ENCODE measurements at regions not wholly inside any gene's neighbourhood (a gene's known extent, or its start where the extent isn't known, plus 50 kb on each side); places are given as distances from the start of the nearest gene placed in this dataset.

DNA sequence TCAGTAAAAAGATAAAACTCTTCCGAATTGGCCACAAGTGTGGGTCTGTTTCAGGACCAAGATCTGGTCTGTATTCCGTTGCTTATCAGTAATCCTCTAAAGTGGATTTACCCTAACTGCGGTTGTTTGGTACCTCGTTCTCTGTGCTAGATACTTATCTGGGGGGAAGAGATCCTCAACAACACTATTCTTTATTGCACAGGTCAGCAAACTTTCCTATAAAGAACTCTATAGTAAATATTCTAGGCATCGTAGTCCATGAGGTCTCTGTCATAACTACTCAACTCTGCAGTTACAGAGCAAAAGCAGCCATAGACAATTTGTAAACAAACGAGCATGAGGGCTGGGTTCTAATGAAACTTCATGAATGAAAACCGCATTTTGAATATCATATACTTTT, 335.8 kb upstream of the KIF2A start:
- Histone ChIP-seq H3K27ac (ENCODE audit: low read depth in 1 of 2, low read length in 2 of 2) (no peak overlapping the region), H3K9me3 (ENCODE audit: control insufficient read depth in 4 of 4, low read length in 3 of 4) (no peaks in the 10 kb centered on the region), H3K36me3 (ENCODE audit: control insufficient read depth in 4 of 4, insufficient read depth in 3 of 4, low read depth in 1 of 4, low read length in 3 of 4) (no peaks in the 10 kb centered on the region), H3K4me3 (ENCODE audit: low read depth in 1 of 3, low read length in 3 of 3) (no peak overlapping the region), H3K27me3 (ENCODE audit: control insufficient read depth in 4 of 4, insufficient read depth in 4 of 4, low read length in 3 of 4) (peaks cover 0 to 3% (median 0%) of the 10 kb centered on the region in 4 donors), H3K9ac (ENCODE audit: low read depth in 1 of 2, low read length in 2 of 2) (no peak overlapping the region), H3K4me1 (ENCODE audit: control insufficient read depth in 4 of 4, insufficient read depth in 4 of 4, low read length in 3 of 4) (no peaks in the 10 kb centered on the region)
- 62% methylated on average over 7 of the region's 7 CpGs for WGBS
- no peak for DNase-seq (ENCODE audit: low spot score)
- TF ChIP-seq, protein P1, sequence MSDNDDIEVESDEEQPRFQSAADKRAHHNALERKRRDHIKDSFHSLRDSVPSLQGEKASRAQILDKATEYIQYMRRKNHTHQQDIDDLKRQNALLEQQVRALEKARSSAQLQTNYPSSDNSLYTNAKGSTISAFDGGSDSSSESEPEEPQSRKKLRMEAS (IDR thresholded peaks at IDR 0.05), result no peak
- TF ChIP-seq, protein P2, sequence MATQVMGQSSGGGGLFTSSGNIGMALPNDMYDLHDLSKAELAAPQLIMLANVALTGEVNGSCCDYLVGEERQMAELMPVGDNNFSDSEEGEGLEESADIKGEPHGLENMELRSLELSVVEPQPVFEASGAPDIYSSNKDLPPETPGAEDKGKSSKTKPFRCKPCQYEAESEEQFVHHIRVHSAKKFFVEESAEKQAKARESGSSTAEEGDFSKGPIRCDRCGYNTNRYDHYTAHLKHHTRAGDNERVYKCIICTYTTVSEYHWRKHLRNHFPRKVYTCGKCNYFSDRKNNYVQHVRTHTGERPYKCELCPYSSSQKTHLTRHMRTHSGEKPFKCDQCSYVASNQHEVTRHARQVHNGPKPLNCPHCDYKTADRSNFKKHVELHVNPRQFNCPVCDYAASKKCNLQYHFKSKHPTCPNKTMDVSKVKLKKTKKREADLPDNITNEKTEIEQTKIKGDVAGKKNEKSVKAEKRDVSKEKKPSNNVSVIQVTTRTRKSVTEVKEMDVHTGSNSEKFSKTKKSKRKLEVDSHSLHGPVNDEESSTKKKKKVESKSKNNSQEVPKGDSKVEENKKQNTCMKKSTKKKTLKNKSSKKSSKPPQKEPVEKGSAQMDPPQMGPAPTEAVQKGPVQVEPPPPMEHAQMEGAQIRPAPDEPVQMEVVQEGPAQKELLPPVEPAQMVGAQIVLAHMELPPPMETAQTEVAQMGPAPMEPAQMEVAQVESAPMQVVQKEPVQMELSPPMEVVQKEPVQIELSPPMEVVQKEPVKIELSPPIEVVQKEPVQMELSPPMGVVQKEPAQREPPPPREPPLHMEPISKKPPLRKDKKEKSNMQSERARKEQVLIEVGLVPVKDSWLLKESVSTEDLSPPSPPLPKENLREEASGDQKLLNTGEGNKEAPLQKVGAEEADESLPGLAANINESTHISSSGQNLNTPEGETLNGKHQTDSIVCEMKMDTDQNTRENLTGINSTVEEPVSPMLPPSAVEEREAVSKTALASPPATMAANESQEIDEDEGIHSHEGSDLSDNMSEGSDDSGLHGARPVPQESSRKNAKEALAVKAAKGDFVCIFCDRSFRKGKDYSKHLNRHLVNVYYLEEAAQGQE (IDR thresholded peaks at IDR 0.05), result no peak
- TF ChIP-seq, protein P3, sequence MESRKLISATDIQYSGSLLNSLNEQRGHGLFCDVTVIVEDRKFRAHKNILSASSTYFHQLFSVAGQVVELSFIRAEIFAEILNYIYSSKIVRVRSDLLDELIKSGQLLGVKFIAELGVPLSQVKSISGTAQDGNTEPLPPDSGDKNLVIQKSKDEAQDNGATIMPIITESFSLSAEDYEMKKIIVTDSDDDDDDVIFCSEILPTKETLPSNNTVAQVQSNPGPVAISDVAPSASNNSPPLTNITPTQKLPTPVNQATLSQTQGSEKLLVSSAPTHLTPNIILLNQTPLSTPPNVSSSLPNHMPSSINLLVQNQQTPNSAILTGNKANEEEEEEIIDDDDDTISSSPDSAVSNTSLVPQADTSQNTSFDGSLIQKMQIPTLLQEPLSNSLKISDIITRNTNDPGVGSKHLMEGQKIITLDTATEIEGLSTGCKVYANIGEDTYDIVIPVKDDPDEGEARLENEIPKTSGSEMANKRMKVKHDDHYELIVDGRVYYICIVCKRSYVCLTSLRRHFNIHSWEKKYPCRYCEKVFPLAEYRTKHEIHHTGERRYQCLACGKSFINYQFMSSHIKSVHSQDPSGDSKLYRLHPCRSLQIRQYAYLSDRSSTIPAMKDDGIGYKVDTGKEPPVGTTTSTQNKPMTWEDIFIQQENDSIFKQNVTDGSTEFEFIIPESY (IDR thresholded peaks at IDR 0.05), result no peak
- no peak for TF ChIP-seq GABPA (IDR thresholded peaks at IDR 0.05 in 1 of 2, conservative IDR thresholded peaks at IDR 0.05 in 1 of 2)
- no peak for TF ChIP-seq FOXA2 (IDR thresholded peaks at IDR 0.05)
- TF ChIP-seq RXRA (IDR thresholded peaks at IDR 0.05), result no peak
- no peak for TF ChIP-seq NR2F2 (IDR thresholded peaks at IDR 0.05)
- no peak for TF ChIP-seq RAD21 (IDR thresholded peaks at IDR 0.05)
- no peak for TF ChIP-seq HNF4A (conservative IDR thresholded peaks at IDR 0.05)
- no peak for TF ChIP-seq SP1 (IDR thresholded peaks at IDR 0.05)
- TF ChIP-seq YY1 (IDR thresholded peaks at IDR 0.05), result no peak
- TF ChIP-seq JUND (IDR thresholded peaks at IDR 0.05), result no peak
- no peak for TF ChIP-seq HNF4G (IDR thresholded peaks at IDR 0.05)
- TF ChIP-seq, protein P4, sequence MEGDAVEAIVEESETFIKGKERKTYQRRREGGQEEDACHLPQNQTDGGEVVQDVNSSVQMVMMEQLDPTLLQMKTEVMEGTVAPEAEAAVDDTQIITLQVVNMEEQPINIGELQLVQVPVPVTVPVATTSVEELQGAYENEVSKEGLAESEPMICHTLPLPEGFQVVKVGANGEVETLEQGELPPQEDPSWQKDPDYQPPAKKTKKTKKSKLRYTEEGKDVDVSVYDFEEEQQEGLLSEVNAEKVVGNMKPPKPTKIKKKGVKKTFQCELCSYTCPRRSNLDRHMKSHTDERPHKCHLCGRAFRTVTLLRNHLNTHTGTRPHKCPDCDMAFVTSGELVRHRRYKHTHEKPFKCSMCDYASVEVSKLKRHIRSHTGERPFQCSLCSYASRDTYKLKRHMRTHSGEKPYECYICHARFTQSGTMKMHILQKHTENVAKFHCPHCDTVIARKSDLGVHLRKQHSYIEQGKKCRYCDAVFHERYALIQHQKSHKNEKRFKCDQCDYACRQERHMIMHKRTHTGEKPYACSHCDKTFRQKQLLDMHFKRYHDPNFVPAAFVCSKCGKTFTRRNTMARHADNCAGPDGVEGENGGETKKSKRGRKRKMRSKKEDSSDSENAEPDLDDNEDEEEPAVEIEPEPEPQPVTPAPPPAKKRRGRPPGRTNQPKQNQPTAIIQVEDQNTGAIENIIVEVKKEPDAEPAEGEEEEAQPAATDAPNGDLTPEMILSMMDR (IDR thresholded peaks at IDR 0.05; ENCODE audit: low read depth, low read length, missing input control), result no peak
- no peak for TF ChIP-seq TAF1 (conservative IDR thresholded peaks at IDR 0.05)

DNA sequence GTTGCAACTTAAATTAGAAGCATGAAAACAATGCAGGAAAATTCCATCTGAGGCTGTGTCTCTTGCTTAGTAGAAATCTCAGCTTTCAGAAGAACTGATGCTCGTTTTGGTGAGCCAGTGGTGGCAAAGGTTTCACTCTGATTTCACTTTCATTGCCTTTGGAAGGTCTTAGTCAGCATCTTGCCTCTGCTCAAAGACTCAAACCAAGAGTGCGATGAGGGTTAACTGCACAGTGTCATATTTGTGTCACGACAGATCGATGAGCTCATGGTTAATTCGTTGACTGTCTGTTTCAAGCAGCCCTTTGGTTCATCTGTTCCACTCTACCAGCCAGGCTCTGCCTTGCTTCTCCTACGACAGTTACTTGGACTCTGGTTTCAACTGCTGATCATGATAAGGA, 331.3 kb upstream of the KIF2A start:
- TF ChIP-seq, protein P1 (IDR thresholded peaks at IDR 0.05), result no peak
- TF ChIP-seq FOXA2 (IDR thresholded peaks at IDR 0.05), result no peak
- TF ChIP-seq, protein P4 (IDR thresholded peaks at IDR 0.05; ENCODE audit: low read depth, low read length, missing input control), result no peak
- TF ChIP-seq GABPA (IDR thresholded peaks at IDR 0.05 in 1 of 2, conservative IDR thresholded peaks at IDR 0.05 in 1 of 2), result no peak
- no peak for TF ChIP-seq FOXA1 (IDR thresholded peaks at IDR 0.05)
- no peak for TF ChIP-seq TAF1 (conservative IDR thresholded peaks at IDR 0.05)
- no peak for TF ChIP-seq RAD21 (IDR thresholded peaks at IDR 0.05)
- TF ChIP-seq HNF4G (IDR thresholded peaks at IDR 0.05), result no peak
- no peak for TF ChIP-seq RXRA (IDR thresholded peaks at IDR 0.05)
- TF ChIP-seq HNF4A (conservative IDR thresholded peaks at IDR 0.05), result no peak
- TF ChIP-seq SP1 (IDR thresholded peaks at IDR 0.05), result no peak
- TF ChIP-seq, protein P5, sequence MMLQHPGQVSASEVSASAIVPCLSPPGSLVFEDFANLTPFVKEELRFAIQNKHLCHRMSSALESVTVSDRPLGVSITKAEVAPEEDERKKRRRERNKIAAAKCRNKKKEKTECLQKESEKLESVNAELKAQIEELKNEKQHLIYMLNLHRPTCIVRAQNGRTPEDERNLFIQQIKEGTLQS (IDR thresholded peaks at IDR 0.05), result no peak
- no peak for TF ChIP-seq JUND (IDR thresholded peaks at IDR 0.05)
- no peak for TF ChIP-seq NR2F2 (IDR thresholded peaks at IDR 0.05)
- Histone ChIP-seq H3K27me3 (ENCODE audit: control insufficient read depth in 4 of 4, insufficient read depth in 4 of 4, low read length in 3 of 4) (peaks cover 0 to 3% (median 0%) of the 10 kb centered on the region in 4 donors), H3K27ac (ENCODE audit: low read depth in 1 of 2, low read length in 2 of 2) (no peak overlapping the region), H3K9ac (ENCODE audit: low read depth in 1 of 2, low read length in 2 of 2) (no peak overlapping the region), H3K4me3 (ENCODE audit: low read depth in 1 of 3, low read length in 3 of 3) (no peak overlapping the region), H3K4me1 (ENCODE audit: control insufficient read depth in 4 of 4, insufficient read depth in 4 of 4, low read length in 3 of 4) (no peaks in the 10 kb centered on the region), H3K36me3 (ENCODE audit: control insufficient read depth in 4 of 4, insufficient read depth in 3 of 4, low read depth in 1 of 4, low read length in 3 of 4) (no peaks in the 10 kb centered on the region), H3K9me3 (ENCODE audit: control insufficient read depth in 4 of 4, low read length in 3 of 4) (no peaks in the 10 kb centered on the region)
- no peak for DNase-seq (ENCODE audit: low spot score)
- WGBS, result 76% methylated on average over 6 of the region's 6 CpGs
